A673 (cell line): ENCODE measurements at regions not wholly inside any gene's neighbourhood (a gene's known extent, or its start where the extent isn't known, plus 50 kb on each side); places are given as distances from the start of the nearest gene placed in this dataset.

Source experiments
- BruUV-seq: library from RNA; stranded (reverse); fragments of 400-500 nt; replicated peaks from 2 replicates; lab custom pipeline; 2021; lab: Mats Ljungman, UMichigan
- CTCF ChIA-PET: fragments of 300-600 bp; sonication (Branson Sonifier 250); formaldehyde crosslinking; loops from one replicate; lab custom pipeline; 2022; ENCODE audit warnings: antibody characterized with exemption; lab: Charles Lee
- POLR2A ChIA-PET: fragments of 300-600 bp; sonication (Branson Sonifier 250); formaldehyde crosslinking; loops from one replicate; lab custom pipeline; 2022; ENCODE audit warnings: antibody characterized with exemption; ENCODE audit not compliant: low non-redundant PET; lab: Charles Lee
- DNase-seq: peaks from one replicate; pipeline ENCODE4 v3.0.0-alpha.2; 2015; ENCODE audit warnings: low spot score
- H3K27ac ChIP-seq: fragments of 200-600 bp; sonication (generic); 2 replicates; pipeline ENCODE4 v1.5.1; 2016; ENCODE audit warnings: mixed run types, low read depth, mild to moderate bottlenecking, mixed read lengths, antibody characterized with exemption, low read length; ENCODE audit not compliant: poor library complexity, severe bottlenecking
- H3K27me3 ChIP-seq: fragments of 200-600 bp; sonication (generic); replicated peaks from 2 replicates; pipeline ENCODE4 v1.6.1; 2017; ENCODE audit warnings: mixed run types, low read depth, mild to moderate bottlenecking, mixed read lengths, antibody characterized with exemption, low read length; ENCODE audit not compliant: insufficient read depth, poor library complexity
- H3K36me3 ChIP-seq: fragments of 200-600 bp; sonication (generic); 2 replicates; pipeline ENCODE4 v1.6.1; 2016; ENCODE audit warnings: mixed run types, mild to moderate bottlenecking, mixed read lengths, antibody characterized with exemption, low read length; ENCODE audit not compliant: insufficient read depth, poor library complexity, severe bottlenecking
- H3K4me1 ChIP-seq: fragments of 200-600 bp; sonication (generic); 2 replicates; pipeline ENCODE4 v1.6.1; 2017; ENCODE audit warnings: mixed run types, mild to moderate bottlenecking, mixed read lengths, antibody characterized with exemption, low read length; ENCODE audit not compliant: insufficient read depth, poor library complexity, severe bottlenecking
- H3K4me3 ChIP-seq: fragments of 200-600 bp; sonication (generic); 2 replicates; pipeline ENCODE4 v1.5.1; 2016; ENCODE audit warnings: low read depth, mixed run types, mild to moderate bottlenecking, mixed read lengths, low read length; ENCODE audit not compliant: poor library complexity, severe bottlenecking
- H3K9me3 ChIP-seq: fragments of 200-600 bp; sonication (generic); 2 replicates; pipeline ENCODE4 v1.6.1; 2016; ENCODE audit warnings: mixed run types, low read depth, mild to moderate bottlenecking, mixed read lengths, antibody characterized with exemption, low read length; ENCODE audit not compliant: poor library complexity, severe bottlenecking
- CTCF ChIP-seq: fragments of 300-800, 200-600 bp; sonication (generic); conservative IDR thresholded peaks from 2 replicates; pipeline ENCODE4 v1.5.1; 2017; ENCODE audit warnings: low read depth, mild to moderate bottlenecking, antibody characterized with exemption, low read length, moderate library complexity, mixed read lengths
- EZH2 ChIP-seq: fragments of 200-600 bp; sonication (generic); IDR thresholded peaks from 2 replicates; pipeline ENCODE4 v1.6.1; 2017; ENCODE audit warnings: borderline replicate concordance, low read depth, mild to moderate bottlenecking, mixed read lengths, antibody characterized with exemption, low read length; ENCODE audit not compliant: poor library complexity, severe bottlenecking
- intact Hi-C: fragments of 100-400 bp; cut with micrococcal nuclease; formaldehyde crosslinking; loops from one replicate; pipeline ENCODE4 v1.10.0; 2022; ENCODE audit not compliant: unreplicated experiment

GRCh38 chr11:79931692-79932091 is 490.9 kb upstream of the TENM4 start:
- TF ChIP-seq CTCF, result no peak
- TF ChIP-seq EZH2, result no peak
- Histone ChIP-seq H3K27me3 (peaks cover 7% of the 10 kb centered on the region), H3K27ac (no peak overlapping the region), H3K9me3 (no peaks in the 10 kb centered on the region), H3K4me3 (no peak overlapping the region), H3K36me3 (no peaks in the 10 kb centered on the region), H3K4me1 (no peaks in the 10 kb centered on the region)
- intact Hi-C loops, result no loop called here
- POLR2A ChIA-PET, result no interaction called here
- DNase-seq, result no peak
- CTCF ChIA-PET, result no interaction called here
- no TSS peak for BruUV-seq

- no peak for DNase-seq
- Histone ChIP-seq H3K27me3 (no peaks in the 10 kb centered on the region), H3K36me3 (no peaks in the 10 kb centered on the region), H3K4me3 (no peak overlapping the region), H3K9me3 (no peaks in the 10 kb centered on the region), H3K4me1 (no peaks in the 10 kb centered on the region), H3K27ac (no peak overlapping the region)
- CTCF ChIA-PET, result no interaction called here
- intact Hi-C loops, result no loop called here
- POLR2A ChIA-PET, result no interaction called here
- BruUV-seq, result no TSS peak
- TF ChIP-seq CTCF (no peak), EZH2 (no peak)
Measured at GRCh38 chr11:79926707-79927106, 485.9 kb upstream of the TENM4 start.

GRCh38 chr11:79925570-79925969 is 484.7 kb upstream of the TENM4 start:
- Histone ChIP-seq H3K36me3 (no peaks in the 10 kb centered on the region), H3K27ac (no peak overlapping the region), H3K4me1 (no peaks in the 10 kb centered on the region), H3K4me3 (no peak overlapping the region), H3K9me3 (no peaks in the 10 kb centered on the region), H3K27me3 (no peaks in the 10 kb centered on the region)
- POLR2A ChIA-PET, result no interaction called here
- TF ChIP-seq EZH2, result no peak
- no peak for TF ChIP-seq CTCF
- DNase-seq, result no peak
- BruUV-seq, result no TSS peak
- CTCF ChIA-PET, result no interaction called here
- intact Hi-C loops, result no loop called here
